Fibroblast of mammary gland (primary cell): ENCODE measurements at regions not wholly inside any gene's neighbourhood (a gene's known extent, or its start where the extent isn't known, plus 50 kb on each side); places are given as distances from the start of the nearest gene placed in this dataset.

Experiments used
- DNase-seq: peaks from one replicate; pipeline ENCODE4 v3.0.0-alpha.2; 2010; ENCODE audit warnings: low read depth
- H3K4me3 ChIP-seq: 2 replicates; pipeline ENCODE4 v1.5.1; 2011; ENCODE audit warnings: low read depth, mild to moderate bottlenecking, low read length, moderate library complexity; ENCODE audit not compliant: control insufficient read depth
- CTCF ChIP-seq: conservative IDR thresholded peaks from 2 replicates; pipeline ENCODE4 v1.5.1; 2011; ENCODE audit warnings: low read depth, low read length, inconsistent platforms; ENCODE audit not compliant: control insufficient read depth, insufficient read depth

GRCh38 chr14:65933400-65934069 is 521.0 kb downstream of the FUT8 start:
- no peak overlapping the region for H3K4me3 ChIP-seq
- no peak for TF ChIP-seq CTCF
- DNase-seq, result no peak

GRCh38 chr14:65934070-65934435 is 521.5 kb downstream of the FUT8 start:
- TF ChIP-seq CTCF, result no peak
- no peak overlapping the region for H3K4me3 ChIP-seq

GRCh38 chr14:65936342-65936975 is 523.9 kb downstream of the FUT8 start:
- H3K4me3 ChIP-seq, result no peak overlapping the region
- TF ChIP-seq CTCF, result no peak
- DNase-seq, result no peak

More at GRCh38 chr14:65934070-65934435, 521.5 kb downstream of the FUT8 start:
- no peak for DNase-seq

GRCh38 chr14:65937079-65937959 is 524.8 kb downstream of the FUT8 start:
- H3K4me3 ChIP-seq, result no peak overlapping the region
- no peak for TF ChIP-seq CTCF

GRCh38 chr14:65937960-65938316 is 525.4 kb downstream of the FUT8 start:
- no peak overlapping the region for H3K4me3 ChIP-seq
- no peak for DNase-seq
- TF ChIP-seq CTCF, result no peak

More at GRCh38 chr14:65937079-65937959, 524.8 kb downstream of the FUT8 start:
- DNase-seq, result no peak

GRCh38 chr14:65938738-65939137 is 526.2 kb downstream of the FUT8 start:
- no peak for DNase-seq
- TF ChIP-seq CTCF, result no peak
- H3K4me3 ChIP-seq, result no peak overlapping the region
